ENCODE measurements at regions not wholly inside any gene's neighbourhood (a gene's known extent, or its start where the extent isn't known, plus 50 kb on each side); places are given as distances from the start of the nearest gene placed in this dataset.

DNA sequence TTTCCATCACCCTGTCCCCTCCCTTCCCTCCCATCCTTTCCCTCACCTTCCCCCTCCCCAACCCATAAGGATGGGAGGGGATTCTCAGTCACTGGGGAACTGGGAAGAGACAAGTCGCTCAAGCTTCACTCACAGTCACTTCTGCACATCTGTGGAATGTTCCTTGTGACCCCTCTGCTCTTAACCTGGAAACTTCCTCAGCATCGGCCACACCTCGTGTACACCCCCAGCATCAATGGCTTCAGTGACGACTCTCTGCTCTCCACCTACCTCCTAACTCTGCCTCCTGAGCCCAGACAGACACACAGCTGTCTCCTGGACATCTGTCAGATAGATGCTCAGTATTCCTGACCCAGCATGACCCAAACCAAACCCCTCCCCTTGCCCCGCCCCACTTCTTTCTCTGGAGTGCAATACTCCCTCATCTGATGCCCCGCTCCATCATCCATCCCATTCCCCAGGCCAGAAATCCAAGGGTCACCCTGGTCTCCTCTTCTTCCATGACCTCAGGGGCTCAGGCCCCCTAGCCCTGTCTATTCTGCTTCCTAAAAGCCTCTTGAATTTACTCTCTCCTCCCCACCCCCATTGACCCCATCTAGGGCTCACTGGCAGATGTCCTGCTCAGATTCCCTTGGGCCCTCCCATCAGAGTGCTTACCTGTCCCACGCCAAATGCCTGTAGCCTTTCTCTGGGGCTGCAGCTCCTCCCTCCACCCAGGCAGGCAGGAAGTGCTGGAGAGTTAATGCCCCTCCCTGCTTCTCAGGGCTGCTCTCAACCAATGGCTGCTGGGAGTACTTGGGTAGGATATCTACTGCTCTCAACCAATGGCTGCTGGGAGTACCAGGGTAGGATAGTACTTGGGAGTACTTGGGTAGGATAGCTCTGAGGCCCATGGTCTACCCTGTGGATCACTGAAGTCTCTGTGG, 83.1 kb upstream of the CSF3R start:
- DNase-seq (ENCODE audit: low read depth in 1 of 2, low spot score in 1 of 2) (no peak), FAIRE-seq (no peak), ATAC-seq (no peak)
- ChIA-PET CTCF (interaction anchor here (3.2 to 3.9 kb wide), 2 partner anchors 10 to 12 kb away, joined by 8 to 26 read pairs; no protein-coding TSS in a partner anchor), POLR2A (no interaction called here)
- 42% methylated on average over 7 of the region's 7 CpGs for whole genome bisulfite sequencing (ENCODE audit: missing lambda C conversion rate)
- no peak overlapping the region for H3K4me2 ChIP-seq
- TF ChIP-seq, protein P1, sequence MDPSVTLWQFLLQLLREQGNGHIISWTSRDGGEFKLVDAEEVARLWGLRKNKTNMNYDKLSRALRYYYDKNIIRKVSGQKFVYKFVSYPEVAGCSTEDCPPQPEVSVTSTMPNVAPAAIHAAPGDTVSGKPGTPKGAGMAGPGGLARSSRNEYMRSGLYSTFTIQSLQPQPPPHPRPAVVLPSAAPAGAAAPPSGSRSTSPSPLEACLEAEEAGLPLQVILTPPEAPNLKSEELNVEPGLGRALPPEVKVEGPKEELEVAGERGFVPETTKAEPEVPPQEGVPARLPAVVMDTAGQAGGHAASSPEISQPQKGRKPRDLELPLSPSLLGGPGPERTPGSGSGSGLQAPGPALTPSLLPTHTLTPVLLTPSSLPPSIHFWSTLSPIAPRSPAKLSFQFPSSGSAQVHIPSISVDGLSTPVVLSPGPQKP (IDR thresholded peaks at IDR 0.05; ENCODE audit: low read depth, low read length), result no peak
- no peak for TF ChIP-seq CEBPB (IDR thresholded peaks at IDR 0.05)
- no peak for TF ChIP-seq HOXB13 (CRISPR knock-in tag; IDR thresholded peaks at IDR 0.05; ENCODE audit: low read depth)
- TF ChIP-seq SMC3 (IDR thresholded peaks at IDR 0.05), result no peak
- TF ChIP-seq MYC (IDR thresholded peaks at IDR 0.05; ENCODE audit: borderline replicate concordance, low read length), result no peak
- no peak for TF ChIP-seq RARB (CRISPR knock-in tag; IDR thresholded peaks at IDR 0.05)
- no peak for TF ChIP-seq JUN (IDR thresholded peaks at IDR 0.05)
- no peak for TF ChIP-seq POLR2A (IDR thresholded peaks at IDR 0.05; ENCODE audit: low read length)
- no peak for TF ChIP-seq EHF (CRISPR knock-in tag; IDR thresholded peaks at IDR 0.05)
- TF ChIP-seq, protein P2, sequence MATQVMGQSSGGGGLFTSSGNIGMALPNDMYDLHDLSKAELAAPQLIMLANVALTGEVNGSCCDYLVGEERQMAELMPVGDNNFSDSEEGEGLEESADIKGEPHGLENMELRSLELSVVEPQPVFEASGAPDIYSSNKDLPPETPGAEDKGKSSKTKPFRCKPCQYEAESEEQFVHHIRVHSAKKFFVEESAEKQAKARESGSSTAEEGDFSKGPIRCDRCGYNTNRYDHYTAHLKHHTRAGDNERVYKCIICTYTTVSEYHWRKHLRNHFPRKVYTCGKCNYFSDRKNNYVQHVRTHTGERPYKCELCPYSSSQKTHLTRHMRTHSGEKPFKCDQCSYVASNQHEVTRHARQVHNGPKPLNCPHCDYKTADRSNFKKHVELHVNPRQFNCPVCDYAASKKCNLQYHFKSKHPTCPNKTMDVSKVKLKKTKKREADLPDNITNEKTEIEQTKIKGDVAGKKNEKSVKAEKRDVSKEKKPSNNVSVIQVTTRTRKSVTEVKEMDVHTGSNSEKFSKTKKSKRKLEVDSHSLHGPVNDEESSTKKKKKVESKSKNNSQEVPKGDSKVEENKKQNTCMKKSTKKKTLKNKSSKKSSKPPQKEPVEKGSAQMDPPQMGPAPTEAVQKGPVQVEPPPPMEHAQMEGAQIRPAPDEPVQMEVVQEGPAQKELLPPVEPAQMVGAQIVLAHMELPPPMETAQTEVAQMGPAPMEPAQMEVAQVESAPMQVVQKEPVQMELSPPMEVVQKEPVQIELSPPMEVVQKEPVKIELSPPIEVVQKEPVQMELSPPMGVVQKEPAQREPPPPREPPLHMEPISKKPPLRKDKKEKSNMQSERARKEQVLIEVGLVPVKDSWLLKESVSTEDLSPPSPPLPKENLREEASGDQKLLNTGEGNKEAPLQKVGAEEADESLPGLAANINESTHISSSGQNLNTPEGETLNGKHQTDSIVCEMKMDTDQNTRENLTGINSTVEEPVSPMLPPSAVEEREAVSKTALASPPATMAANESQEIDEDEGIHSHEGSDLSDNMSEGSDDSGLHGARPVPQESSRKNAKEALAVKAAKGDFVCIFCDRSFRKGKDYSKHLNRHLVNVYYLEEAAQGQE (IDR thresholded peaks at IDR 0.05), result no peak
- TF ChIP-seq TFCP2L1 (CRISPR knock-in tag; IDR thresholded peaks at IDR 0.05), result no peak
- no peak for TF ChIP-seq HOXB5 (CRISPR knock-in tag; IDR thresholded peaks at IDR 0.05)
- no peak overlapping the region for H3K4me3 ChIP-seq
- H3K9me3 ChIP-seq, result no peaks in the 10 kb centered on the region
- no peaks in the 10 kb centered on the region for H3K4me1 ChIP-seq
- no peak overlapping the region for H3K27ac ChIP-seq

DNA sequence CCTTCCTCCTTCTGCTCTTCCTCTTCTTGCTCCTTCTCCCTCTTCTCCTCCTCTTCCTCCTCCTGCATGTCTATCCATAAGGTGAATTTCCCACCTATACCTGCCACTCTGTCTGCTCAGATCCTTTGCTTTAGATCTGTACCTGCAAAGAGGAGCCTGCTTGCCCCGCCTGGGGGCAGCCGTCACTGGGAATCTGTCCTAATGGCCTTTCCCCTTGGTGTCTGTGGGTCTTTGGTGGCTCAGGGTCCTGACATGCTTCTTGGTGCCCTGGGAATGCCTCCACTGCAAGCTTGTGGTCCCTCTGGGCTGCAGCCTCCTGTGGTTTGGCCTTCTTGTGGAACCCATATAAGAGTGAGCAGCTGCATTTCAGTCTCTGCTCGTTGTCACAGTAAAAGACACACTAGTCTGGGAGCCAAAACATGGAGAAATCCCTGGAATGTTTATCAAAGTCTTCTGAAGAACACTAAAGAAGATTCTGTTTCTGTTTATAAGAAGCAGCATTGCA, 79.5 kb upstream of the CSF3R start:
- no peak for TF ChIP-seq SREBF2 (IDR thresholded peaks at IDR 0.05)
- TF ChIP-seq, protein P3, sequence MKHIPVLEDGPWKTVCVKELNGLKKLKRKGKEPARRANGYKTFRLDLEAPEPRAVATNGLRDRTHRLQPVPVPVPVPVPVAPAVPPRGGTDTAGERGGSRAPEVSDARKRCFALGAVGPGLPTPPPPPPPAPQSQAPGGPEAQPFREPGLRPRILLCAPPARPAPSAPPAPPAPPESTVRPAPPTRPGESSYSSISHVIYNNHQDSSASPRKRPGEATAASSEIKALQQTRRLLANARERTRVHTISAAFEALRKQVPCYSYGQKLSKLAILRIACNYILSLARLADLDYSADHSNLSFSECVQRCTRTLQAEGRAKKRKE (CRISPR knock-in tag; IDR thresholded peaks at IDR 0.05; ENCODE audit: low read depth), result no peak
- no peak for TF ChIP-seq RAD21 (conservative IDR thresholded peaks at IDR 0.05 in 1 of 2, IDR thresholded peaks at IDR 0.05 in 1 of 2)
- TF ChIP-seq, protein P4, sequence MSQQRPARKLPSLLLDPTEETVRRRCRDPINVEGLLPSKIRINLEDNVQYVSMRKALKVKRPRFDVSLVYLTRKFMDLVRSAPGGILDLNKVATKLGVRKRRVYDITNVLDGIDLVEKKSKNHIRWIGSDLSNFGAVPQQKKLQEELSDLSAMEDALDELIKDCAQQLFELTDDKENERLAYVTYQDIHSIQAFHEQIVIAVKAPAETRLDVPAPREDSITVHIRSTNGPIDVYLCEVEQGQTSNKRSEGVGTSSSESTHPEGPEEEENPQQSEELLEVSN (IDR thresholded peaks at IDR 0.05; ENCODE audit: borderline replicate concordance, low read depth), result no peak
- no peak for TF ChIP-seq HOXB13 (CRISPR knock-in tag; IDR thresholded peaks at IDR 0.05; ENCODE audit: low read depth)
- no peak for TF ChIP-seq HEYL (CRISPR knock-in tag; IDR thresholded peaks at IDR 0.05)
- no peak for TF ChIP-seq ZC3H11A (IDR thresholded peaks at IDR 0.05)
- no peak for TF ChIP-seq PHF8 (IDR thresholded peaks at IDR 0.05; ENCODE audit: borderline replicate concordance, low read depth)
- no peak for TF ChIP-seq POLR2AphosphoS2 (conservative IDR thresholded peaks at IDR 0.05; ENCODE audit: low read length)
- no peak for FAIRE-seq
- no peak overlapping the region for H3K4me3 ChIP-seq
- ChIA-PET CTCF (interaction anchor here (0.6 to 3.5 kb wide), 2 partner anchors 13 to 496 kb away, joined by 5 to 18 read pairs; no protein-coding TSS in a partner anchor), POLR2A (no interaction called here)
- no peak overlapping the region for H3K4me2 ChIP-seq
- WGBS (ENCODE audit: missing lambda C conversion rate), result 47% methylated on average over 3 of the region's 3 CpGs
- no peaks in the 10 kb centered on the region for H3K4me1 ChIP-seq
- no peak for ATAC-seq
- no peaks in the 10 kb centered on the region for H3K9me3 ChIP-seq
- no peak for DNase-seq (ENCODE audit: low read depth in 1 of 2, low spot score in 1 of 2)
- H3K27ac ChIP-seq, result no peak overlapping the region

Data from A549 (cell line).